CD14-positive monocyte (primary cell): ENCODE measurements at regions not wholly inside any gene's neighbourhood (a gene's known extent, or its start where the extent isn't known, plus 50 kb on each side); places are given as distances from the start of the nearest gene placed in this dataset.

Experiments used
- DNase-seq, 3 donors: peaks; one replicate each; pipeline ENCODE4 v3.0.0-alpha.2; 2011 to 2022
- H2AFZ ChIP-seq: 2 replicates; pipeline ENCODE4 v1.6.0; 2012; ENCODE audit warnings: mild to moderate bottlenecking, low read depth, low read length, inconsistent platforms; ENCODE audit not compliant: insufficient read depth, poor library complexity, severe bottlenecking
- H3K27ac ChIP-seq, 2 donors: 1 replicate in 1 of 2; 2 replicates in 1 of 2; pipeline ENCODE4 v1.5.1; 2012 to 2013; ENCODE audit warnings: low read length in 2 of 2, control low read depth in 1 of 2, inconsistent platforms in 1 of 2, low read depth in 1 of 2, mild to moderate bottlenecking in 1 of 2
- H3K27me3 ChIP-seq, 2 donors: one replicate each; pipeline versions ENCODE4 v1.6.0 to v1.6.1; 2011 to 2013; ENCODE audit warnings: low read length in 2 of 2; ENCODE audit not compliant: control insufficient read depth in 2 of 2, insufficient read depth in 2 of 2
- H3K36me3 ChIP-seq, 2 donors: replicated peaks in 1 of 2; 1 replicate in 1 of 2; 2 replicates in 1 of 2; pipeline versions ENCODE4 v1.5.1 to v1.6.1; 2012 to 2013; ENCODE audit warnings: low read length in 2 of 2, control low read depth in 1 of 2, inconsistent platforms in 1 of 2, mild to moderate bottlenecking in 1 of 2; ENCODE audit not compliant: insufficient read depth in 2 of 2, control insufficient read depth in 1 of 2
- H3K4me1 ChIP-seq, 2 donors: 1 replicate in 1 of 2; 2 replicates in 1 of 2; pipeline versions ENCODE4 v1.5.1 to v1.6.1; 2012 to 2013; ENCODE audit warnings: low read length in 2 of 2, control low read depth in 1 of 2, inconsistent platforms in 1 of 2, mild to moderate bottlenecking in 1 of 2, moderate library complexity in 1 of 2; ENCODE audit not compliant: insufficient read depth in 2 of 2, control insufficient read depth in 1 of 2
- H3K4me2 ChIP-seq: replicated peaks from 2 replicates; pipeline ENCODE3; 2012; ENCODE audit warnings: low read length, moderate library complexity, mild to moderate bottlenecking; ENCODE audit not compliant: poor library complexity, severe bottlenecking; ENCODE audit errors: extremely low read depth
- H3K4me3 ChIP-seq, 3 experiments: fragments of 200-600 bp in 1 of 3; sonication (generic) in 1 of 3; replicated peaks in 1 of 3; 1 replicate in 2 of 3; 2 replicates in 1 of 3; pipeline ENCODE4 v1.5.1; 2011 to 2013; ENCODE audit warnings: low read length in 3 of 3, mild to moderate bottlenecking in 3 of 3, control low read depth in 2 of 3, low read depth in 2 of 3, inconsistent platforms in 1 of 3, moderate library complexity in 1 of 3
- H3K79me2 ChIP-seq: 2 replicates; pipeline ENCODE4 v1.6.0; 2012; ENCODE audit warnings: mild to moderate bottlenecking, control low read depth, inconsistent platforms, low read length, moderate library complexity; ENCODE audit not compliant: insufficient read depth
- H3K9ac ChIP-seq: 2 replicates; pipeline ENCODE4 v1.6.0; 2017; ENCODE audit warnings: low read length, mild to moderate bottlenecking; ENCODE audit not compliant: insufficient read depth, poor library complexity, severe bottlenecking
- H3K9me3 ChIP-seq, 2 donors: replicated peaks in 1 of 2; 1 replicate in 1 of 2; 2 replicates in 1 of 2; pipeline versions ENCODE4 v1.5.1 to v1.6.1; 2012 to 2013; ENCODE audit warnings: low read length in 2 of 2, control low read depth in 1 of 2; ENCODE audit not compliant: control insufficient read depth in 1 of 2, insufficient read depth in 1 of 2
- H4K20me1 ChIP-seq: 2 replicates; pipeline ENCODE4 v1.6.0; 2012; ENCODE audit warnings: mild to moderate bottlenecking, low read length, control low read depth, moderate library complexity; ENCODE audit not compliant: insufficient read depth
- H3K27ac Mint-ChIP-seq, 7 donors: one replicate each; pipeline ENCODE4 v1.8.0; 2020; ENCODE audit warnings: mild to moderate bottlenecking in 7 of 7, mixed read lengths in 7 of 7, moderate library complexity in 6 of 7, inconsistent platforms in 2 of 7
- H3K27me3 Mint-ChIP-seq, 3 donors: one replicate each; pipeline ENCODE4 v1.8.0; 2021 to 2022; ENCODE audit warnings: low read depth in 3 of 3, mild to moderate bottlenecking in 3 of 3, mixed read lengths in 3 of 3, moderate library complexity in 3 of 3, inconsistent platforms in 1 of 3
- H3K36me3 Mint-ChIP-seq, 2 donors: one replicate each; pipeline ENCODE4 v1.8.0; 2020; ENCODE audit warnings: mixed read lengths in 2 of 2, inconsistent platforms in 1 of 2, mild to moderate bottlenecking in 1 of 2
- H3K4me1 Mint-ChIP-seq: one replicate; pipeline ENCODE4 v1.8.0; 2020; ENCODE audit warnings: mild to moderate bottlenecking, mixed read lengths
- H3K4me3 Mint-ChIP-seq, 2 donors: one replicate each; pipeline ENCODE4 v1.8.0; 2020; ENCODE audit warnings: mild to moderate bottlenecking in 2 of 2, mixed read lengths in 2 of 2, moderate library complexity in 1 of 2
- H3K9me3 Mint-ChIP-seq, 7 donors: one replicate each; pipeline ENCODE4 v1.8.0; 2020 to 2022; ENCODE audit warnings: mixed read lengths in 7 of 7, mild to moderate bottlenecking in 6 of 7, moderate library complexity in 6 of 7, inconsistent platforms in 2 of 7
- WGBS: methylation state at CpG from one replicate; pipeline ENCODE4 v1.1.5; 2013; ENCODE audit warnings: missing lambda C conversion rate; ENCODE audit not compliant: insufficient coverage; 5-methylcytosine and 5-hydroxymethylcytosine counted together
- intact Hi-C, 2 donors: fragments of 100-400 bp; cut with micrococcal nuclease; formaldehyde crosslinking; loops; one replicate each; pipeline versions ENCODE4 v1.15.0 to v1.15.1; 2023
- TF ChIP-seq, protein P1 (sequence below): fragments of 200-600 bp; IDR thresholded peaks from one replicate; pipeline ENCODE4 v1.8.0; 2022; ENCODE audit warnings: antibody characterized with exemption, mild to moderate bottlenecking

GRCh38 chr22:49483281-49483870 lies 344.3 kb downstream of the BRD1 start:
- H3K27me3 Mint-ChIP-seq, result peaks cover 9 to 27% (median 24%) of the 10 kb centered on the region in 3 donors
- TF ChIP-seq, protein P1, sequence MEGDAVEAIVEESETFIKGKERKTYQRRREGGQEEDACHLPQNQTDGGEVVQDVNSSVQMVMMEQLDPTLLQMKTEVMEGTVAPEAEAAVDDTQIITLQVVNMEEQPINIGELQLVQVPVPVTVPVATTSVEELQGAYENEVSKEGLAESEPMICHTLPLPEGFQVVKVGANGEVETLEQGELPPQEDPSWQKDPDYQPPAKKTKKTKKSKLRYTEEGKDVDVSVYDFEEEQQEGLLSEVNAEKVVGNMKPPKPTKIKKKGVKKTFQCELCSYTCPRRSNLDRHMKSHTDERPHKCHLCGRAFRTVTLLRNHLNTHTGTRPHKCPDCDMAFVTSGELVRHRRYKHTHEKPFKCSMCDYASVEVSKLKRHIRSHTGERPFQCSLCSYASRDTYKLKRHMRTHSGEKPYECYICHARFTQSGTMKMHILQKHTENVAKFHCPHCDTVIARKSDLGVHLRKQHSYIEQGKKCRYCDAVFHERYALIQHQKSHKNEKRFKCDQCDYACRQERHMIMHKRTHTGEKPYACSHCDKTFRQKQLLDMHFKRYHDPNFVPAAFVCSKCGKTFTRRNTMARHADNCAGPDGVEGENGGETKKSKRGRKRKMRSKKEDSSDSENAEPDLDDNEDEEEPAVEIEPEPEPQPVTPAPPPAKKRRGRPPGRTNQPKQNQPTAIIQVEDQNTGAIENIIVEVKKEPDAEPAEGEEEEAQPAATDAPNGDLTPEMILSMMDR, result no peak
- Histone ChIP-seq H3K36me3 (no peaks in the 10 kb centered on the region), H3K4me2 (no peak overlapping the region), H3K79me2 (no peaks in the 10 kb centered on the region), H3K4me3 (no peak overlapping the region), H3K9me3 (peaks cover 0 to 8% of the 10 kb centered on the region in 2 donors), H3K27ac (no peak overlapping the region), H2AFZ (no peak overlapping the region), H3K9ac (no peak overlapping the region), H4K20me1 (no peaks in the 10 kb centered on the region), H3K4me1 (peaks cover 14 to 17% of the 10 kb centered on the region in 2 donors), H3K27me3 (peaks cover 0 to 5% of the 10 kb centered on the region in 2 donors)
- no peak for DNase-seq
- no peak overlapping the region for H3K4me3 Mint-ChIP-seq
- intact Hi-C loops, result no loop called here
- peaks cover 3% of the 10 kb centered on the region in 2 donors for H3K36me3 Mint-ChIP-seq
- peaks cover 23% of the 10 kb centered on the region for H3K4me1 Mint-ChIP-seq
- peaks cover 0 to 6% (median 6%) of the 10 kb centered on the region in 7 donors for H3K9me3 Mint-ChIP-seq
- 85% methylated on average over 9 of the region's 17 CpGs for WGBS
- H3K27ac Mint-ChIP-seq, result no peak overlapping the region

DNA sequence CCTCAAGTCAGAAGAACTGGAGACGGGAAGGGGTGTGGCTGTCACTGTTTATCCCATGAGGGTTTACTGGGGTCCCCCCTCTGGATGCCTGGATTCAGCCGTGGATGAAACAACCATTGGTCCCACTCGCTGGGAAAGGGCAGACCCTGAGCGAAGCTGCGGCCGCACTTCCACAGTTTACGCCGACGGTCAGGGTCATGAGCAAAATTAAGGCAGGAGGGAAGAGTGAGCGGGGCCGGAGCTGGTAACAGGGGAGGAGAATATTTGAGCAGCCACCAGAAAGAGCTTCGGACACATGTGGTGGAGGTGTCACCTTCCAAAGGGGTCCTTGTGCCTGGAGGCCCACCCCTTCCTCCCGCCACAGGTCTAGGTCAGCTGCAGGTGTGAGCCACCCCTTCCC lies 344.9 kb downstream of the BRD1 start:
- Mint-ChIP-seq H3K4me3 (no peak overlapping the region), H3K4me1 (peaks cover 23% of the 10 kb centered on the region), H3K36me3 (peaks cover 3% of the 10 kb centered on the region in 2 donors), H3K9me3 (peaks cover 0 to 10% (median 6%) of the 10 kb centered on the region in 7 donors), H3K27ac (no peak overlapping the region), H3K27me3 (peaks cover 9 to 27% (median 23%) of the 10 kb centered on the region in 3 donors)
- H4K20me1 ChIP-seq, result no peaks in the 10 kb centered on the region
- H2AFZ ChIP-seq, result no peak overlapping the region
- no peak overlapping the region for H3K9ac ChIP-seq
- H3K4me2 ChIP-seq, result no peak overlapping the region
- DNase-seq, result no peak
- H3K9me3 ChIP-seq, result peaks cover 0 to 8% of the 10 kb centered on the region in 2 donors
- 93% methylated on average over 12 of the region's 13 CpGs for WGBS
- TF ChIP-seq, protein P1, result no peak
- no peak overlapping the region for H3K4me3 ChIP-seq
- H3K79me2 ChIP-seq, result no peaks in the 10 kb centered on the region
- peaks cover 14 to 17% of the 10 kb centered on the region in 2 donors for H3K4me1 ChIP-seq
- H3K36me3 ChIP-seq, result no peaks in the 10 kb centered on the region
- H3K27ac ChIP-seq, result no peak overlapping the region
- intact Hi-C loops, result no loop called here
- peaks cover 0 to 5% of the 10 kb centered on the region in 2 donors for H3K27me3 ChIP-seq
